A549 (cell line): ENCODE measurements at regions not wholly inside any gene's neighbourhood (a gene's known extent, or its start where the extent isn't known, plus 50 kb on each side); places are given as distances from the start of the nearest gene placed in this dataset.

Experiments used
- CHD2 ChIP-seq: fragments of 150-350 bp; IDR thresholded peaks from 2 replicates; pipeline ENCODE4 v1.6.1; 2014; ENCODE audit warnings: low read length; ENCODE audit not compliant: partially characterized antibody
- EP300 ChIP-seq, 2 experiments: fragments of >200 bp; sonication (Bioruptor Twin); formaldehyde crosslinking; IDR thresholded peaks; 2 replicates in 1 of 2; 3 replicates in 1 of 2; pipeline ENCODE4 v1.6.1; 2016 to 2017
- MAFK ChIP-seq: fragments of 450-650 bp; IDR thresholded peaks from 2 replicates; pipeline ENCODE4 v1.6.1; 2014; ENCODE audit not compliant: partially characterized antibody
- MYC ChIP-seq: IDR thresholded peaks from 2 replicates; pipeline ENCODE4 v1.6.1; 2012; ENCODE audit warnings: mild to moderate bottlenecking, inconsistent platforms, low read length, improper control_type of control experiment, borderline replicate concordance
- RAD21 ChIP-seq, 2 experiments: fragments of >200 bp in 1 of 2; sonication (Bioruptor Twin) in 1 of 2; formaldehyde crosslinking in 1 of 2; IDR thresholded peaks in 1 of 2; conservative IDR thresholded peaks in 1 of 2; 2 replicates in 1 of 2; 3 replicates in 1 of 2; pipeline ENCODE4 v1.6.1; 2012 to 2018; ENCODE audit warnings: inconsistent platforms in 1 of 2
- RFX5 ChIP-seq: fragments of 450-650 bp; IDR thresholded peaks from 2 replicates; pipeline ENCODE4 v1.7.1; 2014; ENCODE audit warnings: antibody characterized with exemption, mild to moderate bottlenecking, moderate library complexity
- USF2 ChIP-seq: fragments of 450-650 bp; IDR thresholded peaks from 2 replicates; pipeline ENCODE4 v1.6.1; 2014; ENCODE audit warnings: antibody characterized with exemption
- TF ChIP-seq, protein P1 (sequence below): fragments of >200 bp; sonication (Bioruptor Twin); formaldehyde crosslinking; IDR thresholded peaks from 3 replicates; pipeline ENCODE4 v1.5.1; 2016
- TF ChIP-seq, protein P2 (sequence below): fragments of 200-600 bp; sonication (generic); IDR thresholded peaks from 2 replicates; pipeline ENCODE4 v1.6.1; 2016; ENCODE audit warnings: antibody characterized with exemption, mild to moderate bottlenecking, moderate library complexity

- TF ChIP-seq, protein P1, sequence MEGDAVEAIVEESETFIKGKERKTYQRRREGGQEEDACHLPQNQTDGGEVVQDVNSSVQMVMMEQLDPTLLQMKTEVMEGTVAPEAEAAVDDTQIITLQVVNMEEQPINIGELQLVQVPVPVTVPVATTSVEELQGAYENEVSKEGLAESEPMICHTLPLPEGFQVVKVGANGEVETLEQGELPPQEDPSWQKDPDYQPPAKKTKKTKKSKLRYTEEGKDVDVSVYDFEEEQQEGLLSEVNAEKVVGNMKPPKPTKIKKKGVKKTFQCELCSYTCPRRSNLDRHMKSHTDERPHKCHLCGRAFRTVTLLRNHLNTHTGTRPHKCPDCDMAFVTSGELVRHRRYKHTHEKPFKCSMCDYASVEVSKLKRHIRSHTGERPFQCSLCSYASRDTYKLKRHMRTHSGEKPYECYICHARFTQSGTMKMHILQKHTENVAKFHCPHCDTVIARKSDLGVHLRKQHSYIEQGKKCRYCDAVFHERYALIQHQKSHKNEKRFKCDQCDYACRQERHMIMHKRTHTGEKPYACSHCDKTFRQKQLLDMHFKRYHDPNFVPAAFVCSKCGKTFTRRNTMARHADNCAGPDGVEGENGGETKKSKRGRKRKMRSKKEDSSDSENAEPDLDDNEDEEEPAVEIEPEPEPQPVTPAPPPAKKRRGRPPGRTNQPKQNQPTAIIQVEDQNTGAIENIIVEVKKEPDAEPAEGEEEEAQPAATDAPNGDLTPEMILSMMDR, result no peak
- TF ChIP-seq RFX5, result no peak
- TF ChIP-seq EP300 (IDR thresholded peaks at IDR 0.05), result no peak
- no peak for TF ChIP-seq MAFK
- TF ChIP-seq RAD21 (conservative IDR thresholded peaks at IDR 0.05 in 1 of 2, IDR thresholded peaks at IDR 0.05 in 1 of 2), result no peak
- TF ChIP-seq MYC, result no peak
- no peak for TF ChIP-seq CHD2
- TF ChIP-seq, protein P2, sequence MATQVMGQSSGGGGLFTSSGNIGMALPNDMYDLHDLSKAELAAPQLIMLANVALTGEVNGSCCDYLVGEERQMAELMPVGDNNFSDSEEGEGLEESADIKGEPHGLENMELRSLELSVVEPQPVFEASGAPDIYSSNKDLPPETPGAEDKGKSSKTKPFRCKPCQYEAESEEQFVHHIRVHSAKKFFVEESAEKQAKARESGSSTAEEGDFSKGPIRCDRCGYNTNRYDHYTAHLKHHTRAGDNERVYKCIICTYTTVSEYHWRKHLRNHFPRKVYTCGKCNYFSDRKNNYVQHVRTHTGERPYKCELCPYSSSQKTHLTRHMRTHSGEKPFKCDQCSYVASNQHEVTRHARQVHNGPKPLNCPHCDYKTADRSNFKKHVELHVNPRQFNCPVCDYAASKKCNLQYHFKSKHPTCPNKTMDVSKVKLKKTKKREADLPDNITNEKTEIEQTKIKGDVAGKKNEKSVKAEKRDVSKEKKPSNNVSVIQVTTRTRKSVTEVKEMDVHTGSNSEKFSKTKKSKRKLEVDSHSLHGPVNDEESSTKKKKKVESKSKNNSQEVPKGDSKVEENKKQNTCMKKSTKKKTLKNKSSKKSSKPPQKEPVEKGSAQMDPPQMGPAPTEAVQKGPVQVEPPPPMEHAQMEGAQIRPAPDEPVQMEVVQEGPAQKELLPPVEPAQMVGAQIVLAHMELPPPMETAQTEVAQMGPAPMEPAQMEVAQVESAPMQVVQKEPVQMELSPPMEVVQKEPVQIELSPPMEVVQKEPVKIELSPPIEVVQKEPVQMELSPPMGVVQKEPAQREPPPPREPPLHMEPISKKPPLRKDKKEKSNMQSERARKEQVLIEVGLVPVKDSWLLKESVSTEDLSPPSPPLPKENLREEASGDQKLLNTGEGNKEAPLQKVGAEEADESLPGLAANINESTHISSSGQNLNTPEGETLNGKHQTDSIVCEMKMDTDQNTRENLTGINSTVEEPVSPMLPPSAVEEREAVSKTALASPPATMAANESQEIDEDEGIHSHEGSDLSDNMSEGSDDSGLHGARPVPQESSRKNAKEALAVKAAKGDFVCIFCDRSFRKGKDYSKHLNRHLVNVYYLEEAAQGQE, result no peak
- TF ChIP-seq USF2, result no peak
Observed at GRCh38 chr13:53250977-53251376, 222.4 kb downstream of the OLFM4 start.
